ENCODE measurements at regions not wholly inside any gene's neighbourhood (a gene's known extent, or its start where the extent isn't known, plus 50 kb on each side); places are given as distances from the start of the nearest gene placed in this dataset.

- no peak for TF ChIP-seq CTCF (IDR thresholded peaks at IDR 0.05)
- TF ChIP-seq POLR2A (IDR thresholded peaks at IDR 0.05): no peak
Observed at GRCh38 chr5:156076912-156077311, 250.1 kb upstream of the SGCD start.
